Glutamatergic neuron (in vitro differentiated cells): ENCODE measurements at regions not wholly inside any gene's neighbourhood (a gene's known extent, or its start where the extent isn't known, plus 50 kb on each side); places are given as distances from the start of the nearest gene placed in this dataset.

Source experiments
- DNase-seq: peaks from one replicate; pipeline ENCODE4 v3.0.0; 2022
- H3K27ac Mint-ChIP-seq: one replicate; pipeline ENCODE4 v1.8.0; 2020; ENCODE audit warnings: mild to moderate bottlenecking, mixed read lengths, inconsistent platforms; ENCODE audit not compliant: unreplicated experiment
- H3K27me3 Mint-ChIP-seq: one replicate; pipeline ENCODE4 v1.8.0; 2020; ENCODE audit warnings: mild to moderate bottlenecking, moderate library complexity, mixed read lengths, inconsistent platforms; ENCODE audit not compliant: unreplicated experiment
- H3K36me3 Mint-ChIP-seq: one replicate; pipeline ENCODE4 v1.8.0; 2020; ENCODE audit warnings: mild to moderate bottlenecking, mixed read lengths, inconsistent platforms; ENCODE audit not compliant: unreplicated experiment
- H3K4me1 Mint-ChIP-seq: one replicate; pipeline ENCODE4 v1.8.0; 2020; ENCODE audit warnings: mild to moderate bottlenecking, low read depth, mixed read lengths, inconsistent platforms; ENCODE audit not compliant: unreplicated experiment
- H3K4me3 Mint-ChIP-seq: one replicate; pipeline ENCODE4 v1.8.0; 2020; ENCODE audit warnings: mild to moderate bottlenecking, mixed read lengths, inconsistent platforms; ENCODE audit not compliant: unreplicated experiment
- H3K9me3 Mint-ChIP-seq: one replicate; pipeline ENCODE4 v1.8.0; 2020; ENCODE audit warnings: mild to moderate bottlenecking, moderate library complexity, mixed read lengths, inconsistent platforms; ENCODE audit not compliant: unreplicated experiment
- TF ChIP-seq, protein P1 (sequence below): fragments of 200-600 bp; sonication (generic); IDR thresholded peaks from one replicate; pipeline ENCODE4 v1.5.0; 2021; ENCODE audit not compliant: partially characterized antibody, unreplicated experiment

DNA sequence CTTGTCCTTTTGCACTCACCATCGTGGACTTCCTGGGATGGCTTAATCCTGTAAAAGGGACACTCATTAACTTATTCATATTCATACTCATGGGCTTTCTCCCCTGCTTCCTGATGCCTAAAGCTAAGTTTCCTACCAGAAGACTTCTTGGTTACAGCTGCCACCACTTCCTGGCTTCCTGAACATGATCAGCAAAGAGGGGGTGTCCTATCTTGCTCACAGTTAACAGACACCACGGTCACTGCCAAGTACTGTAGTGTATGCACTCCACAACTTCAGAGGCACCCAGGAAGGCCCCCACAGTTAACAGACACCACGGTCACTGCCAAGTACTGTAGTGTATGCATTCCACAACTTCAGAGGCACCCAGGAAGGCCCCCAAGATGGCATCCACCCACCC is 177.8 kb downstream of the SIPA1L2 start:
- TF ChIP-seq, protein P1, sequence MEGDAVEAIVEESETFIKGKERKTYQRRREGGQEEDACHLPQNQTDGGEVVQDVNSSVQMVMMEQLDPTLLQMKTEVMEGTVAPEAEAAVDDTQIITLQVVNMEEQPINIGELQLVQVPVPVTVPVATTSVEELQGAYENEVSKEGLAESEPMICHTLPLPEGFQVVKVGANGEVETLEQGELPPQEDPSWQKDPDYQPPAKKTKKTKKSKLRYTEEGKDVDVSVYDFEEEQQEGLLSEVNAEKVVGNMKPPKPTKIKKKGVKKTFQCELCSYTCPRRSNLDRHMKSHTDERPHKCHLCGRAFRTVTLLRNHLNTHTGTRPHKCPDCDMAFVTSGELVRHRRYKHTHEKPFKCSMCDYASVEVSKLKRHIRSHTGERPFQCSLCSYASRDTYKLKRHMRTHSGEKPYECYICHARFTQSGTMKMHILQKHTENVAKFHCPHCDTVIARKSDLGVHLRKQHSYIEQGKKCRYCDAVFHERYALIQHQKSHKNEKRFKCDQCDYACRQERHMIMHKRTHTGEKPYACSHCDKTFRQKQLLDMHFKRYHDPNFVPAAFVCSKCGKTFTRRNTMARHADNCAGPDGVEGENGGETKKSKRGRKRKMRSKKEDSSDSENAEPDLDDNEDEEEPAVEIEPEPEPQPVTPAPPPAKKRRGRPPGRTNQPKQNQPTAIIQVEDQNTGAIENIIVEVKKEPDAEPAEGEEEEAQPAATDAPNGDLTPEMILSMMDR, result no peak
- no peak overlapping the region for H3K27ac Mint-ChIP-seq

DNA sequence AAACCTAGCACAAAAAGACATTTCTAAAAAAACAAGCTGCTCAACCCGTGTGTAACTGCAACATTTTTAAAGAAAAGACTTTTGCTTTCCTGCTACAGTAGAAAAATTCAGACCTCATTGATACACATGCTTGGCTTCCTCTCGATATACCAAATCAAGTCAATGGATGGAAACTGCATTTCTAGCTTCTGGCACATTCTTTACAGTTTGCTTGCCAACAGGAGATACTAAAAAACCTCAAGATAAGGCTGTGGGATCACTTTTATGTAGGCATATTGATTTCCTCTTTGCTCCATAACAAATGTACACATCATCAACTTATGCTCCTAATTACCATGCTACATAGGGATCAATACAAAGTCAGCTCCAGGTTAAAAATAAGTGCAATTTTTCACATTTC is 178.4 kb downstream of the SIPA1L2 start:
- Mint-ChIP-seq H3K9me3 (peaks cover 3% of the 10 kb centered on the region), H3K4me3 (peak overlapping the region; percentile 14), H3K27me3 (no peaks in the 10 kb centered on the region), H3K4me1 (peaks cover 29% of the 10 kb centered on the region), H3K36me3 (no peaks in the 10 kb centered on the region), H3K27ac (no peak overlapping the region)
- TF ChIP-seq, protein P1, result no peak
- no peak for DNase-seq

More for the DNA sequence above, 177.8 kb downstream of the SIPA1L2 start:
- Mint-ChIP-seq H3K4me1 (peaks cover 35% of the 10 kb centered on the region), H3K27me3 (no peaks in the 10 kb centered on the region), H3K36me3 (no peaks in the 10 kb centered on the region), H3K9me3 (peaks cover 7% of the 10 kb centered on the region), H3K4me3 (no peak overlapping the region)
- DNase-seq, result no peak

DNA sequence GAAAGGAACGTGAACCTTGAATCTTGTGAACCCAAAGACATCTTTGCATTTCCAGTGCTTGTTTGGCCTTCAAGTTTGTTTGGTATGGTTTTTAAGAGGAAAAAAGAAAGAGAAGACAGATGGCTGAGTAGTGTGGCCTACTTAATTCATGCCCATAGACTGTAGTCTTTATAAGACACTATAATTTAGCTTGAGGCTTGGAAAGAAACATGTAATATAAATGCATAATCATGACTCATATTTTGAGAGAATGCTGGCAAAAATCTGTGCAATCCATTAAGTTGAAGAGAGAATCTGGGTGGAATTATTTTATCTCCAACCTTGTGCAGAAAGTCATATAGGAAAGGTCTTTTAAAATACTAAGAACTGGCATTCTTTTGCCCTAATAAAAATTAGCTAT is 179.3 kb downstream of the SIPA1L2 start:
- Mint-ChIP-seq H3K4me1 (peaks cover 28% of the 10 kb centered on the region), H3K9me3 (peaks cover 2% of the 10 kb centered on the region), H3K36me3 (no peaks in the 10 kb centered on the region), H3K4me3 (no peak overlapping the region), H3K27me3 (no peaks in the 10 kb centered on the region), H3K27ac (no peak overlapping the region)
- TF ChIP-seq, protein P1, result no peak
- DNase-seq, result no peak

DNA sequence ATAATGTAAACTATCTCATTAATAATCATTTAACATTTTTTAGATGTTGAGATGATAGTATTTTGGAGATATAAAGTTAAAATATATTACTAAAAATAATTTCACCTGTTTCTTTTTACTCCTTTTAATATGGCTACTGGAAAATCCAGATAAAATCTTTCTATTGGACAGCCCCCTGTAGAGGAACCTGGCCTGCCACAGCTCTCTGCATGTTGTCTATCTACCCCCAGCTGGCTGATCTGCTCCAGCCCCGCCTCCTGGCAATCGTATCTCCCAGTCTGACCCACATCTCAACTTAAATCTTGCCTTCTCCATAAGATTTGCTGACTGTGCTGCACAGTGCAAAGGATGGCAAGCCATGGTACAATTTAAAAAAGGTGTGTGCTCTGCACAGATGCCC is 182.8 kb downstream of the SIPA1L2 start:
- peaks cover 18% of the 10 kb centered on the region for H3K4me1 Mint-ChIP-seq
- H3K36me3 Mint-ChIP-seq, result no peaks in the 10 kb centered on the region
- no peak overlapping the region for H3K27ac Mint-ChIP-seq
- TF ChIP-seq, protein P1, result no peak
- H3K27me3 Mint-ChIP-seq, result no peaks in the 10 kb centered on the region
- no peak for DNase-seq
- H3K4me3 Mint-ChIP-seq, result no peak overlapping the region
- H3K9me3 Mint-ChIP-seq, result peaks cover 1% of the 10 kb centered on the region

DNA sequence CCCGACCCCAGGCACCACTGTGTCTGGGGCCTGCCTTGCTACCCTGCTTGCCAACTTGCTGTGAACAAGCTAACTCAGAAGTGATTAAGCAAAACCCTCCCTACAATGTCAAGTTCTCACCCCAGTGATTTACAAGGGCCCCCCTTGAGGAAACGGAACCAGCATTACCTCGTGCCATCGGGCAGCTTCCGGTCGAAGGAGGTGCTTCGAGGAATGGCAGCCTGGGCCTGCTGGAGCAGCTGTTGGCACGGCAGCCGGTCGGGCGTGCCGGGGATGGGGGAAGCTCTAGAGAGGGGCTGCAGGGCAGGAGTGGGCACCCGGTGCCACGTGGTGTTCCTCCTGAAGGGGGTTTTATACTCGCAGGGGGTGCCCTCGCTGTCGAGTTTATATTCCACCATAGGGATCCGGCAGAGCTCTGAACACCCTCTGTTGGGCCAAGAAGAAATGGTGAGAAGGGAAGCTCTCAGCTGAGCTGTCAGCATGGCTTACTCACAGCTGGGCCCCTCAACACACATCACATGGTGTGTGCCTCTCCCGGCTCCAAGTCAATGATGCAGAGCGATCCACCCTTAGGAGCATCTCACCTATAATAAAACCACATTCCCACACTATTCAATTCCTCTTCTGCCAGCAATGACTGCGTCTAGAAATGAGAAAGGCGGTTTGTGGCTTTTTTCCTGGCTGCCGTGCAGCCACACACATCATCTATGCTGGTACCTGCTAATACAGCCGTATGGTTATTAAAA is 184.4 kb downstream of the SIPA1L2 start:
- Mint-ChIP-seq H3K4me3 (no peak overlapping the region), H3K9me3 (peaks cover 4% of the 10 kb centered on the region), H3K27ac (peak overlapping the region; percentile 33), H3K27me3 (peaks cover 2% of the 10 kb centered on the region), H3K4me1 (peaks cover 10% of the 10 kb centered on the region), H3K36me3 (no peaks in the 10 kb centered on the region)
- TF ChIP-seq, protein P1, result no peak
- no peak for DNase-seq
